ENCODE measurements at regions not wholly inside any gene's neighbourhood (a gene's known extent, or its start where the extent isn't known, plus 50 kb on each side); places are given as distances from the start of the nearest gene placed in this dataset.
A peak's percentile ranks its signal among the peaks of the same experiment; 100 is the strongest.

- TF ChIP-seq ZNF597 (CRISPR knock-in tag; IDR thresholded peaks at IDR 0.05) (no peak), RCOR2 (CRISPR knock-in tag; IDR thresholded peaks at IDR 0.05) (peak; percentile 61), HDAC2 (CRISPR knock-in tag; IDR thresholded peaks at IDR 0.05) (peak; percentile 89), TRIM24 (CRISPR knock-in tag; IDR thresholded peaks at IDR 0.05) (no peak), ZNF772 (CRISPR knock-in tag; IDR thresholded peaks at IDR 0.05) (no peak), NFATC3 (CRISPR knock-in tag; IDR thresholded peaks at IDR 0.05) (no peak), THAP11 (CRISPR knock-in tag; IDR thresholded peaks at IDR 0.05) (peak; percentile 45; the same call in 1 of the 2 replicates), HOMEZ (CRISPR knock-in tag; IDR thresholded peaks at IDR 0.05; ENCODE audit: low read depth) (no peak; the same call in 1 of the 2 replicates), MTA3 (CRISPR knock-in tag; IDR thresholded peaks at IDR 0.05) (no peak), ELF1 (CRISPR knock-in tag; IDR thresholded peaks at IDR 0.05) (peak; percentile 9; the same call in 1 of the 2 replicates), TFDP2 (CRISPR knock-in tag; IDR thresholded peaks at IDR 0.05) (no peak), MEIS2 (CRISPR knock-in tag; IDR thresholded peaks at IDR 0.05) (0 out of 2 replicates have a peak, but pooled peaks have one; percentile 26), ZNF329 (CRISPR knock-in tag; IDR thresholded peaks at IDR 0.05; ENCODE audit: low read depth) (no peak)
- TF ChIP-seq, protein P1, sequence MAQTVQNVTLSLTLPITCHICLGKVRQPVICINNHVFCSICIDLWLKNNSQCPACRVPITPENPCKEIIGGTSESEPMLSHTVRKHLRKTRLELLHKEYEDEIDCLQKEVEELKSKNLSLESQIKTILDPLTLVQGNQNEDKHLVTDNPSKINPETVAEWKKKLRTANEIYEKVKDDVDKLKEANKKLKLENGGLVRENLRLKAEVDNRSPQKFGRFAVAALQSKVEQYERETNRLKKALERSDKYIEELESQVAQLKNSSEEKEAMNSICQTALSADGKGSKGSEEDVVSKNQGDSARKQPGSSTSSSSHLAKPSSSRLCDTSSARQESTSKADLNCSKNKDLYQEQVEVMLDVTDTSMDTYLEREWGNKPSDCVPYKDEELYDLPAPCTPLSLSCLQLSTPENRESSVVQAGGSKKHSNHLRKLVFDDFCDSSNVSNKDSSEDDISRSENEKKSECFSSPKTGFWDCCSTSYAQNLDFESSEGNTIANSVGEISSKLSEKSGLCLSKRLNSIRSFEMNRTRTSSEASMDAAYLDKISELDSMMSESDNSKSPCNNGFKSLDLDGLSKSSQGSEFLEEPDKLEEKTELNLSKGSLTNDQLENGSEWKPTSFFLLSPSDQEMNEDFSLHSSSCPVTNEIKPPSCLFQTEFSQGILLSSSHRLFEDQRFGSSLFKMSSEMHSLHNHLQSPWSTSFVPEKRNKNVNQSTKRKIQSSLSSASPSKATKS (CRISPR knock-in tag; IDR thresholded peaks at IDR 0.05) = 0 out of 2 replicates have a peak, but pooled peaks have one; percentile 67
Observed at GRCh38 chr14:38868399-38869290, 234.4 kb downstream of the SEC23A start (continued).

All from HepG2 (cell line).